ENCODE measurements at regions not wholly inside any gene's neighbourhood (a gene's known extent, or its start where the extent isn't known, plus 50 kb on each side); places are given as distances from the start of the nearest gene placed in this dataset.

DNA sequence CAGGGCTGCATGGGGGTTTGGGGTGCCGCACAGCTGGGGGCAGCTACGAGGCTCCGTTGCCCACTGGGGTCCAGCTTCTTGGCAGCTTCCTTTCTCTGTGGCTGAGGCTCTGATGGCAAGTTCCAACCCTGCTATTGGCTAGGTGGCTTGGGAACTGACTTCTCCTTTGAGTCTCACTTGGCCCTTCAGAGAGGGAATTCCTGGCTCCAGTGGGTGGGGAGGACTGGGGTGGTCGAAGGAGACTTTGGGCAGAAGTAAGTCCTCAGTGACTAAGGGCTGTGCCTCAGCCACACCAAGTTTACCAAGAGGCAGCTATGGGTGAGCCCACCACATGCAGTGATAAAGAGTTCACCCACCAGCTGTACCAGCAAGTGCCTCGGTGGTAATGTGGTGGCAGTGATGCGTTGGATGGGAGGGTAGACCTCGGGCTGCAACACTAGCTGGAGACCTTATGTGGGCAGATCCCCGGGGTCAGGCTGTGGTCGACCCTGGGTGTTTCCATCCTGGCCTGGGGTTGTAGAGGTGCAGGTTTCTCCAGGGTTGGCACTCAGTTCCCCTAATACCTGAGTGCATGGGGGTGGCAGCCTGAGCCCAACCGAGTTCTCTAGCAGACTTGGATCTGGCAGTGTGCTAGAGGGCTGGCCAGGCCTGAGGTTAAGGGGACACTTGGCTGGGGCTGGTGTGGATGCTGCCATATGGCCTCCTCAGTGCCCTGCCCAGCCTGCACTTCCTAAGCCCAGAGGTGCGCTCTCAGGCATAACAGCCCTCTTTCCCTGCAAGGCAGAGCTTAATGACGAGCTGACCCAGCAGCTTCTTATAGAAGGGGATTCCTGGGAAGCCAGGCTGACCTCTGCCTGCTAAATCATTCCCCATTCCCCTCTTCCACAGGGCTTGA, 197.0 kb upstream of the CADM1 start:
- TF ChIP-seq POLR2A (IDR thresholded peaks at IDR 0.05), result no peak
- no peak for TF ChIP-seq CTCF (IDR thresholded peaks at IDR 0.05)
- TF ChIP-seq POLR2AphosphoS5 (IDR thresholded peaks at IDR 0.05), result no peak
- TF ChIP-seq EP300 (IDR thresholded peaks at IDR 0.05), result no peak
